ENCODE measurements at regions not wholly inside any gene's neighbourhood (a gene's known extent, or its start where the extent isn't known, plus 50 kb on each side); places are given as distances from the start of the nearest gene placed in this dataset.

GRCh38 chr12:126569706-126570105, 1504.5 kb downstream of the AACS start:
- no peak overlapping the region for H3K4me3 ChIP-seq (ENCODE audit: low read depth, low read length)
- no peaks in the 10 kb centered on the region for H3K27me3 ChIP-seq (ENCODE audit: control insufficient read depth, insufficient read depth, low read length)
- H3K36me3 ChIP-seq (ENCODE audit: control insufficient read depth, insufficient read depth, low read length), result no peaks in the 10 kb centered on the region
- no peak for TF ChIP-seq CTCF (IDR thresholded peaks at IDR 0.05; ENCODE audit: insufficient read depth, low read length, poor library complexity, severe bottlenecking)
- no peak for DNase-seq (ENCODE audit: low read depth)

- TF ChIP-seq CTCF (IDR thresholded peaks at IDR 0.05; ENCODE audit: insufficient read depth, low read length, poor library complexity, severe bottlenecking), result no peak
- Histone ChIP-seq H3K36me3 (ENCODE audit: control insufficient read depth, insufficient read depth, low read length) (no peaks in the 10 kb centered on the region), H3K4me3 (ENCODE audit: low read depth, low read length) (no peak overlapping the region), H3K27me3 (ENCODE audit: control insufficient read depth, insufficient read depth, low read length) (no peaks in the 10 kb centered on the region)
- DNase-seq (ENCODE audit: low read depth), result no peak
Observed at GRCh38 chr12:126570566-126570965, 1505.3 kb downstream of the AACS start.

- no peaks in the 10 kb centered on the region for H3K36me3 ChIP-seq (ENCODE audit: control insufficient read depth, insufficient read depth, low read length)
- TF ChIP-seq CTCF (IDR thresholded peaks at IDR 0.05; ENCODE audit: insufficient read depth, low read length, poor library complexity, severe bottlenecking), result no peak
- no peak for DNase-seq (ENCODE audit: low read depth)
- H3K27me3 ChIP-seq (ENCODE audit: control insufficient read depth, insufficient read depth, low read length), result no peaks in the 10 kb centered on the region
- H3K4me3 ChIP-seq (ENCODE audit: low read depth, low read length), result no peak overlapping the region
Observed at GRCh38 chr12:126572170-126572569, 1506.9 kb downstream of the AACS start.

- TF ChIP-seq CTCF (IDR thresholded peaks at IDR 0.05; ENCODE audit: insufficient read depth, low read length, poor library complexity, severe bottlenecking), result no peak
- Histone ChIP-seq H3K27me3 (ENCODE audit: control insufficient read depth, insufficient read depth, low read length) (no peaks in the 10 kb centered on the region), H3K36me3 (ENCODE audit: control insufficient read depth, insufficient read depth, low read length) (no peaks in the 10 kb centered on the region), H3K4me3 (ENCODE audit: low read depth, low read length) (no peak overlapping the region)
- DNase-seq (ENCODE audit: low read depth), result no peak
Observed at GRCh38 chr12:126581655-126582054, 1516.4 kb downstream of the AACS start.

GRCh38 chr12:126582231-126582630, 1517.0 kb downstream of the AACS start:
- peak; percentile 1 for DNase-seq (ENCODE audit: low read depth)
- Histone ChIP-seq H3K27me3 (ENCODE audit: control insufficient read depth, insufficient read depth, low read length) (no peaks in the 10 kb centered on the region), H3K4me3 (ENCODE audit: low read depth, low read length) (no peak overlapping the region), H3K36me3 (ENCODE audit: control insufficient read depth, insufficient read depth, low read length) (no peaks in the 10 kb centered on the region)
- TF ChIP-seq CTCF (IDR thresholded peaks at IDR 0.05; ENCODE audit: insufficient read depth, low read length, poor library complexity, severe bottlenecking), result no peak

- no peaks in the 10 kb centered on the region for H3K27me3 ChIP-seq (ENCODE audit: control insufficient read depth, insufficient read depth, low read length)
- H3K4me3 ChIP-seq (ENCODE audit: low read depth, low read length), result no peak overlapping the region
- no peaks in the 10 kb centered on the region for H3K36me3 ChIP-seq (ENCODE audit: control insufficient read depth, insufficient read depth, low read length)
- no peak for DNase-seq (ENCODE audit: low read depth)
- no peak for TF ChIP-seq CTCF (IDR thresholded peaks at IDR 0.05; ENCODE audit: insufficient read depth, low read length, poor library complexity, severe bottlenecking)
Observed at GRCh38 chr12:126588586-126589249, 1523.5 kb downstream of the AACS start.
